Upper lobe of right lung (tissue), 1 donor: ENCODE measurements at regions not wholly inside any gene's neighbourhood (a gene's known extent, or its start where the extent isn't known, plus 50 kb on each side); places are given as distances from the start of the nearest gene placed in this dataset.

Experiments
- ATAC-seq: fragments of 200-7000 bp; cut with Tn5 transposase; one replicate; pipeline ENCODE4 v1.9.1; 2020; ENCODE audit warnings: mild to moderate bottlenecking, moderate library complexity
- DNase-seq: peaks from one replicate; pipeline ENCODE4 v3.0.0-alpha.2; 2020
- H3K27ac ChIP-seq: fragments of 200-600 bp; one replicate; pipeline ENCODE4 v1.8.0; 2022
- H3K27me3 ChIP-seq: fragments of 200-600 bp; one replicate; pipeline ENCODE4 v1.8.0; 2022; ENCODE audit warnings: mild to moderate bottlenecking
- H3K36me3 ChIP-seq: fragments of 200-600 bp; one replicate; pipeline ENCODE4 v1.8.0; 2022
- H3K4me1 ChIP-seq: fragments of 200-600 bp; one replicate; pipeline ENCODE4 v1.8.0; 2022
- H3K4me3 ChIP-seq: fragments of 200-600 bp; one replicate; pipeline ENCODE4 v1.8.0; 2022; ENCODE audit warnings: mild to moderate bottlenecking
- H3K9me3 ChIP-seq: fragments of 200-600 bp; one replicate; pipeline ENCODE4 v1.8.0; 2022
- intact Hi-C: fragments of 100-400 bp; cut with DNase I; formaldehyde crosslinking; loops from one replicate; pipeline ENCODE4 v1.11.0; 2022
- TF ChIP-seq, protein P1 (sequence below): fragments of 200-600 bp; IDR thresholded peaks from one replicate; pipeline ENCODE4 v1.8.0; 2022; ENCODE audit warnings: antibody characterized with exemption
- donor health status: DM: no; HTN: yes; CAD: no; lungs with severe emphysema.

DNA sequence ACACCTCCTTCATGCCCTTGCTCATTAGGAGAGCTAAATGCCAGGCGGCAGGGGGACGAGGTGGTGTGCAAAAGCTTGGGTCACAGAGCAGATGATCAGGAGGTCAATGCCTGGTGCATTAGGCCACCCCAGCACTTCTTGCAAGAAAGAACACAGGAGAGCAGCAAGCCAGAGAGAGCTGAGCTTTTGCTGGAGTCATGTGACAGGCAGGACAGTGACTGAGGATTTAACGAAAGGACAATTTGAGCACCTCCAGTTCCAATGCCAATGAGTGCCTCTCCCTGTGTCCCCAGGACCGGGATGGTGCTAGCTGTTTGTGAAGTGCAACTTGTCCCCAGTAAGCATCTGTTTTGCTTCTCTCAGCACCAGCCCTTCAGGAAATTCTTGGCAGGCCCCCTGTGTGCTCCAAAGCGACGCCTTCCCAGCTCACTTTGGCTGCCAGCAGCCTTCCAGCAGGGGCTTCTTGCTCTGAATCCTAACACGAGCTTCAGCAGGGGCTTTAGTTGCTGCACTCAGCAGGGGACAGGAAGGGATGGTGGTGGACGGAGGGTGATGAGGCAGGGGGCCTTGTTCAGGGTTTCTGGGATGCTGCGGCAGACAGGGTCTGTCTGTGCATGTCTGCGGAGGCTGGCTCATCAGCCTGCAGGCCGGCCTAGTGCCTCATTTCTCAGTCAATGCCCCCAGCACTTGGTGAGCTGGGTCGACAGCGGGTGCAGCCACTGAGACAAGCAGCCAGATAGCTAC, 368.1 kb downstream of the RPS24 start:
- intact Hi-C loops: no loop called here
- Histone ChIP-seq H3K4me3 (no peak overlapping the region), H3K4me1 (peaks cover 6% of the 10 kb centered on the region), H3K27ac (no peak overlapping the region), H3K36me3 (no peaks in the 10 kb centered on the region), H3K27me3 (no peaks in the 10 kb centered on the region), H3K9me3 (no peaks in the 10 kb centered on the region)
- ATAC-seq (peak; percentile 15), DNase-seq (peak; percentile 58)
- TF ChIP-seq, protein P1, sequence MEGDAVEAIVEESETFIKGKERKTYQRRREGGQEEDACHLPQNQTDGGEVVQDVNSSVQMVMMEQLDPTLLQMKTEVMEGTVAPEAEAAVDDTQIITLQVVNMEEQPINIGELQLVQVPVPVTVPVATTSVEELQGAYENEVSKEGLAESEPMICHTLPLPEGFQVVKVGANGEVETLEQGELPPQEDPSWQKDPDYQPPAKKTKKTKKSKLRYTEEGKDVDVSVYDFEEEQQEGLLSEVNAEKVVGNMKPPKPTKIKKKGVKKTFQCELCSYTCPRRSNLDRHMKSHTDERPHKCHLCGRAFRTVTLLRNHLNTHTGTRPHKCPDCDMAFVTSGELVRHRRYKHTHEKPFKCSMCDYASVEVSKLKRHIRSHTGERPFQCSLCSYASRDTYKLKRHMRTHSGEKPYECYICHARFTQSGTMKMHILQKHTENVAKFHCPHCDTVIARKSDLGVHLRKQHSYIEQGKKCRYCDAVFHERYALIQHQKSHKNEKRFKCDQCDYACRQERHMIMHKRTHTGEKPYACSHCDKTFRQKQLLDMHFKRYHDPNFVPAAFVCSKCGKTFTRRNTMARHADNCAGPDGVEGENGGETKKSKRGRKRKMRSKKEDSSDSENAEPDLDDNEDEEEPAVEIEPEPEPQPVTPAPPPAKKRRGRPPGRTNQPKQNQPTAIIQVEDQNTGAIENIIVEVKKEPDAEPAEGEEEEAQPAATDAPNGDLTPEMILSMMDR: no peak

DNA sequence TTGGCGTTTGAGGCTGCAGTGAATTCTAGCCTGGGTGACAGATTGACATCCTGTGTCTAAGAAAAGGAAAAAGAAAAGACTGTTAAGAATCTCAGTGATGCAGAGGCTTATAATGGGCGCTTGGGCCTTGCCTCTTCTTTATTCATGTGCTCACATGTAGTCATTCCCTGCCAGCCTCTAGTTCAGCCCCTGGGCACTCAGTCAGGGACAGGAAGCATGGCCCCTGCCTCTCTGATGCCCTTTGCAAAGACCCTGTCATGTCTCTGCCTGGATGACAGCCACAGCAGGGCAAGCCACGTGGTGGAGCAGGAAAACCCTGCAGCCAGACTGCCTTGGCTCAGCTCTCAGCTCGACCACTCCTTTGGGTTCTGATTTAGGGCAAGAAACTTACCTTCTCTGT, 368.9 kb downstream of the RPS24 start:
- intact Hi-C loops: no loop called here
- TF ChIP-seq, protein P1: no peak
- Histone ChIP-seq H3K27ac (no peak overlapping the region), H3K4me3 (no peak overlapping the region), H3K4me1 (peaks cover 11% of the 10 kb centered on the region), H3K27me3 (no peaks in the 10 kb centered on the region), H3K9me3 (no peaks in the 10 kb centered on the region), H3K36me3 (no peaks in the 10 kb centered on the region)
- DNase-seq (peak; percentile 43), ATAC-seq (no peak)

DNA sequence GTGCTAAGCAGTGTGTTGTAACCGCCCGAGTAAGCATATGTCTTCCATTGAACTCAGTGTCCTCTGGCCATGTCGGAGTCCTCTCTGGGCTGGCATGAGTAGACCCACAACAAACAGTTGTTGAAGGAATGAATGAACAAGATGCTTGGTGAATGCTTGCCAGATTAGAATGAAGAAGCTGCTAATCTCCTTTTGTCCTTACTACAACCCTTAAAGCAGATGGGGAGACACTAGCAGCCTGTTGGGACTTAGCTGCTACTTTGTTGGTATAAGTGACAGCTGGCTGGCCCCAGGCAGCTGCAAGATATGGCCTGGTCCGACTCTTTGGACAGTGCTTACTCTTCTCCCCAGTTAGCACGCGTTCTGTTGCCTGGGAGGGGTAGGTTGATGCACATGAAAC, 370.1 kb downstream of the RPS24 start:
- ATAC-seq (no peak), DNase-seq (no peak)
- Histone ChIP-seq H3K9me3 (no peaks in the 10 kb centered on the region), H3K27me3 (no peaks in the 10 kb centered on the region), H3K4me3 (no peak overlapping the region), H3K36me3 (no peaks in the 10 kb centered on the region), H3K4me1 (peaks cover 19% of the 10 kb centered on the region), H3K27ac (no peak overlapping the region)
- TF ChIP-seq, protein P1: no peak
- intact Hi-C loops: no loop called here

DNA sequence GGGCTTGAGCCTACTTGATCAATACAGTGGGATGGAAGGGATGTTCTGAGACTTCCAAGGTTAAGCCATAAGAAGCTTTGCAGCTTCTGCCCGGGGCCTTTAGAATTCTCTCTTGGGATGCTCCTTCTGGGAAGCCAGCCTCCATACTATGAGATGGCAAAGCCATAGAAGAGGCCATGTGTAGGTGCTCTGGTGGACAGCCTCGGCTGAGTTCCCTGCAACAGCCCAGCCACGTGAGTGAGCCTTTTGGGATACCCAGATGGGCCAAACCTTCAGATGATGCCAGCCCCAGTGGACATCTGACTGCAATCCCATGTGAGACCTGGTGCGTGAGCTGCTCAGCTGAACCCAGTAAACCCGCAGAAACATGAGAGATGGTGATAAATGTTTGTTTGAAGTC, 370.6 kb downstream of the RPS24 start:
- Histone ChIP-seq H3K36me3 (no peaks in the 10 kb centered on the region), H3K27ac (no peak overlapping the region), H3K4me1 (peaks cover 19% of the 10 kb centered on the region), H3K9me3 (no peaks in the 10 kb centered on the region), H3K27me3 (no peaks in the 10 kb centered on the region), H3K4me3 (no peak overlapping the region)
- ATAC-seq (no peak), DNase-seq (peak; percentile 32)
- TF ChIP-seq, protein P1: no peak
- intact Hi-C loops: no loop called here

DNA sequence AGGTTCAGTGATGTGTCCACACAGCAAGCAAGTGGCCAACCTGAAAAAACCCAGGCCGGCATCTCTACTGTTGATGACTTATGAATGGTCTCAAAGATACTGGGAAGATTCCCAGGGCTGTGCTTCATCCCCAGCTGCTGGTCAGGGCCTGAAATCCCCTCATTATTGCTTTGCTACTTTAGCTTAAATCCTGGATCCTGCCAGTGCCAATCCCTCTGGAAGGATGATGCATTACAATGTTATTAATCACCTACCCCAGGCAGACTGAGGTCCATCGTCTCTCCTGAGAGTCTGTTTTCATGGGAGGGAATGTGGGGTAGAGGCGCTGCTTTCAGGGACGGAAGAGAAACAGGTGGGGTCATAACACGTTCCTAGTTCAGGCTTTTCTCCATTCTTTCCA, 371.6 kb downstream of the RPS24 start:
- intact Hi-C loops: no loop called here
- H3K4me3 ChIP-seq: no peak overlapping the region

More for the DNA sequence above, 371.6 kb downstream of the RPS24 start:
- Histone ChIP-seq H3K9me3 (no peaks in the 10 kb centered on the region), H3K4me1 (peaks cover 19% of the 10 kb centered on the region), H3K27ac (no peak overlapping the region), H3K27me3 (no peaks in the 10 kb centered on the region), H3K36me3 (no peaks in the 10 kb centered on the region)
- DNase-seq (no peak), ATAC-seq (no peak)
- TF ChIP-seq, protein P1: no peak
